HG03442 (cell line): ENCODE measurements at regions not wholly inside any gene's neighbourhood (a gene's known extent, or its start where the extent isn't known, plus 50 kb on each side); places are given as distances from the start of the nearest gene placed in this dataset.
"Not testable (repeated sequence)": the region's sequence is repeated elsewhere in the genome, so short reads cannot be mapped to it uniquely, and the experiment has no call there.

ENCODE experiments used
- ATAC-seq: cut with Tn5 transposase; IDR thresholded peaks from one replicate; pipeline ENCODE4 v1.9.1; 2021; ENCODE audit warnings: mild to moderate bottlenecking, moderate library complexity; ENCODE audit not compliant: unreplicated experiment

DNA sequence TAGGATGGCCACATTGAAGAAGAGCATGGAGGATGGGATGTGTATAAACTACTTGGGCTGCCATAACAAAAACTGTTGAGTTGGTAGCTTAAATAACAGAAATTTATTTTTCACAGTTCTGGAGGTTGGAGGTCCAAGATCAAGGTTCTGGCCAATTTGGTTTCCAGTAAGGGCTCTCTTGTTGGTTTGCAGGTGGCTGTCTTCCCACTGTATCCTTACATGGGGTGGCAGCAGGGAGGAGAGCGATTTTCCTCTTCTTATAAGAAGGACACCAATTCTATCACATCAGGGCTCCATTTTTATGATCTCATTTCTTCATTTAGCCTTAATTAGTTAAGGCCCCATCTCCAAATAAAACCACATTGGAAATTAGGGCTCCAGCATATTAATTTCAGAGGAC is 465.7 kb downstream of the GADD45G start:
- ATAC-seq = no peak

DNA sequence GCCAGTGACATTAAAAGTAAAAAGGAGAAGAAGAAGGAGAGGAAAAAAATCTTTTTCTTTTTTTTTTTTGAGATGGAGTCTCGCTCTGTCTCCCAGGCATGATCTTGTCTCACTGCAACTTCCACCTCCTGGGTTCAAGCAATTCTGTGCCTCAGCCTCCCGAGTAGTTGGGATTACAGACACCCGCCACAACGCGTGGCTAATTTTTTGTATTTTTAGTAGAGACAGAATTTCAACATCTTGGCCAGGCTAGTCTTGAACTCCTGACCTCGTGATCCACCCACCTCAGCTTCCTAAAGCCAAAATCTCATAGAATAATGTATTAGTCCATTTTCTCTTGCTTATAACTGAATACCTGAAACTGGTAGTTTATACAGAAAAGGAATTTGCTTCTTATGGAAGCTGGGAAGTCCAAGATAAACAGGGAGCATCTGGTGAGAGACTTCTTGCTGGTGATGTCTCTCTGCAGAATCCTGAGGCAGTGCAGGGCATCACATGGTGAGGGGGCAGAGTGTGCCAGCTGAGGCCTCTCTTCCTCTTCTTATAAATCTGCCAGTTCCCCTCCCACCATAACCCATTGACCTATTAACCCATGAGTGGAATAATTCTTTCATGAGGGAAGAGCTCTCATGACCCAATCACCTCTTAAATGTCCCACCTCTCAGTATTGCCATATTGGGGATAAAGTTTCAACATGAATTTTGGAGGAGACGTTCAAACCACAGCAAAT is 466.3 kb downstream of the GADD45G start:
- ATAC-seq = no peak

DNA sequence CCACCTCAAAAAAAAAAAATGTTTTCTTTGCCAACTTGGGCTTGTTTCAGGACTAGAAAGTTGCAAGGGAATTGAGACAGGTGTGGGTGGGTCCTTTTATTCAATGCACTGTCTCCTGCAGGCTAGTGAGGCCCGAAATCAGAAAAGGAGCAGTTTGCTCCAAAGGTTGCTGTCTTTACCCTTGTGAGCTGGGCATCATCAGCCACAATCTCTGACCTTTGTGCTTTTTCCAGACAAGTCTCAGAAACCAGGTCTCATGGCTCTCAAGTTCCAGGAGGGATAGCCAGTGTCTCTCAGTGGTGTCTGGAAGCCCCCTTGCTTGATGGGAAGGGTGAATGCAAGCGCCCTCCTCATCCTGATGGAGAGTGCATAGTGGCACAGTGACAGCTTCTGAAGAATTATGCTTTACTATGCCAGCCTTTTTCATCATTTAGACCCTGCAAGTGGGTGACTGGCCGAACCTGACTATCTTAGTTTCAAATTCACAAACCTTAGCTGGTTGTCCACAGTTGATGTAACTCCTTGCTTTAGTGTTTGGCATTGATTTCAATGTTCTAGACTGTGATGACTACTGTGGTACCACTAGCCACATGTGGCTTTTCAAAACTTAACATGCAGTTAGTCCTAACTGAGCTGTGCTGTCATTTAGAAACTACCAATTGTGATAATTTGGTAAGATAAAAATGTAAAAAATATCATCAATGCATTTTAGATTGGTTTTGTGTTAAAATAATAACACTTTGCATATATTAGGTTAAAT is 468.6 kb downstream of the GADD45G start:
- ATAC-seq = no peak

DNA sequence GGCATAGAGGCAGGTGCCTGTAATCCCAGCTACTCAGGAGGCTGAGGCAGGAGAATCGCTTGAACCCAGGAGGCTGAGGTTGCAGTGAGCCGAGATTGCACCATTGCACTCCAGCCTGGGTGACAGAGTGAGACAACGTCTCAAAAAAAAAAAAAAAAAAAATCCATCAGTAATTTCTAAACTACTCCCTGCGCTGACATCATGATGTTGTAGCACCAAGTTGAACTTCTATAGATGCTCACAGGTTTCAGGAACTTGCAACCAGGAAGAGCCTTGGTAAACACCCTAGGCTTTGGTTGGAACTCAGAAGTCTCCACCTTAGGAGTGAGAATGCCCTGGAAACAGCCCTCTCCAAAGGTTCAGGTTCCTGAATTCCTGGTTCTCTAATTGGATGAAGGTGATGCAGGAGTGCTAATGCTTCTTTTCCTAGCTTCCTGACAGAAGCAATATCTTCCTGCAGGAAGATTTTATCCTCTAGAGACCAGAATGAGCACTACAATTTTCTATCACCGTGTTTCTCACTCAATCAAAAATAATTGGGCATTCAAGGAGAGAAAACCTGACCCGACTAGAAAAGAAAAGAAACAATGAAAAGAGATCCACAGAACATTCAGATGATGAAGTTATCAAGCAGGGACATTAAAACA is 469.6 kb downstream of the GADD45G start:
- no peak for ATAC-seq

DNA sequence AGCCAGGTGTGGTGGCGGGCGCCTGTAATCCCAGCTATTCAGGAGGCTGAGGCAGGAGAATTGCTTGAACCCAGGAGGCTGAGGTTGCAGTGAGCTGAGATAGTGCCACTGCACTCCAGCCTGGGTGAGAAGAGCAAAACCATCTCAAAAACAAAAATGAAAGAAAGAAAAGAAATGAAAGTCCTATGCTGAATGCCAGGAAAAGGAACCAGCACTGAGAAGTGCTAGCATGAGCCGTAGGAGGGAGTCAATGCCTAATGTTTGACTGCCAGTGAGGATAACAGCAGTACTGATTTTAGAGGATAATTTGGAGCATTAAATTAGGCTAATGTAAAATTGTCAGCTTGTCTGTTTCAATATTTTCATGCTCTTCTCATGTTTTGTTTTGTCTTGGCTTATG is 472.8 kb downstream of the GADD45G start:
- not testable (repeated sequence) for ATAC-seq

DNA sequence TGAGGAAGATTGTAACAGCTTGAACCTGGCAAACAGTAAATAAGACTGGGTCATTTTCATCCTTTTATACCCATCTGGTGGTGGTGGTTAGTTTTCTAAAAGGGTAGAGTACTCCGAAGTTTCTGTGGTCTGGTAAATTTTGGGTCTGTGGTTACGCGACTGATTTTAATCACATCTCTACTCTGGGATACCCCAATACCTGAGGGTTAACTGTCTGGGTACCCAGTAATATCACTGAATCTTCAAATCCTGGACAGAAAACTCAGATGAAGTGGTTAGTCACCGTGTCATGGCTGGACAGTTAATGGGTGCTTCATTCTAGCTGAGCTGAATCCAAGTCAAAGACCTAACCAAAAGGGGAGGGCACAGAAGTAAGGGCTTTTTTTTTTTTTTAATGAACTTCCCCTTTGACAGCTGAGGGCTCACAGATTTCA is 474.2 kb downstream of the GADD45G start:
- ATAC-seq = no peak

DNA sequence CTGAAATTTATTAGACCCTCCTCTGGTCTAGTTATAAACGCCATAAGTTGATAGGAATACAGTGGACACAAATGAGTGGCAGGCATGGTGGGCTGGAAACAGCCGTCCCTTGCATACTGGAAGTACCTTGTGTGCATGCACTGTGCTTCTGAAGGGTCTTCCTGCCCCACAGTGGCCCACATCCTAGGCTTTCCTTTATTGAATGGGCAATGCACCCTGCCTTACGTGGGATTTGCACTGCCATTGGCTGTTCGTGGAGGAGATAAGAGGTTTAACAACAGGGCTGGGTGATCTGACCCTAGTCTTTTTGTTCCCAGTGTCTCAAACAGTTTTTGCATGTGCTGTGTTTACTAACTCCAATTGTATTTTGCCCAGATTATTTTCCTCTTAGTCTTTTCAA is 480.8 kb downstream of the GADD45G start:
- no peak for ATAC-seq

DNA sequence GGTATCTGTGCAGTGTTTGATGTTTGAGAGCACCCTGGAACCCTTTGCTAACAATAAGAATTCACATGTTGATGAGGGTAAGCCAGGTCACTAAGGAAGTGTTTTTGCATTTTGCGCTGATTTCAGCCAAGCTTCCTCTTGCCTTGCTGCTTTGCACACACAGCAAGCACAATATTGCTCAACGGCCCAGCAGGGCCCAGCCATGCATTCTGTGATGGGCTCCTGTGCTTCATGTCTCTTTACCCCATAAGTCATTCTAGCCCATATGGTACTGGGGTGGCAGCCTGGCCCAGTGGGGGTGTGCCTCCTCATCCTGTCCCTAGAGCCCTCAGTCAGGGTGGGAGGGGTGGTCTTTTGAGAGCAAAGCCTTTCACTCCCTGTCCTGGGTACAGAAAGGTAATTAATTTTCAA is 481.3 kb downstream of the GADD45G start:
- no peak for ATAC-seq

DNA sequence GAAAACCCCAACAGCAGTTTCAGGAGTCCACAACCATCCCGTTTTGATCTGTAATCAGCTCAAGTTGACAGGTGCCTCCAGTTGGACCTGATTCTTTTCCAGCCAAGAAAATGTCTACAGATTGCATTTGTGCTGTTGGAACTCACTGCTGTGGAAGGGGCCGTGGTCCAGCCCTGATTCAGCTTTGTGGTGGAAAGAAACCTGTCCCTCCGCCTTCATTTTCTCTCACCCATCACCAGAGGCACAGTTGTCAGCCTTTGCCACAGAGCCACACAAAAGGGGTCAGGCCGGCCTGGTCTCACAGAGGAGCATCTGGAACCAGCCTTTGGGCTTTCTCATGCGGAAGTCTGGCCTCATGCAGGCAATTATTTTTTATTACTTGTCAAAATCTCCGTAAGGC is 483.6 kb downstream of the GADD45G start:
- no peak for ATAC-seq

DNA sequence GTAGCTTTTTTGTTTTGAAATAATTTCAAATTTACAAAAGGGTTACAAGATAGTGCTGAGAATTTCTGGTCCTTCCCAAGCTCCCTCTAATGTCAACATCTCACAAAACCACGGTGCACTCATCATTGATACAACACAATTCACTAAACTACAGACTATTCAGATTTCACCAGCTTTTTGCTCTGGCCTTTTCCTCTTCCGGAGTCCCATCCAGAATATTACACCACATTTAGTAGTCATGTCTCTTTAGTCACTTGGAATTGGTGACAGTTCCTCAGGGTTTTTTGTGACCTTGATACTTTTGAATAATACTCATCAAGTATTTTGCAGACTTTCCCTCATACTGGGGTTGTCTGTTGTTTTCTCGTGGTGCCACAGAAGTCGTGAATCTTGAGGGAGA is 484.0 kb downstream of the GADD45G start:
- no peak for ATAC-seq

DNA sequence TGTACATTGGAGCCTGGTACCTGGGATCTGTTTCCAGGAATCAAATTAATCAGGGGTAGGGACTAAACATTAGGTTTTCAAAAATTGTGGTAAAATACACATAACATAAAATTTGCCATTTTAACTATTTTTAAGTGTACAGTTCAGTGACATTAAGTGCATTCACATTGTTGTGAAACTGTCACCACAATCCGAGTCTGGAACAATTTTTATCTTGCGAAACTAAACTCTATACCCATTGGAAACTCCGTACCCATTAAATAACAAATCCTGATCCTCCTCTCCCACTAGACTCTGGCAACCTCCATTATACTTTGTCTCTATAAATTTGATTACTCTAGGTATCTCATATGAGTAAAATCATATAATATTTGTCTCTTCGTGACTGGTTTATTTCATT is 486.2 kb downstream of the GADD45G start:
- no peak for ATAC-seq

DNA sequence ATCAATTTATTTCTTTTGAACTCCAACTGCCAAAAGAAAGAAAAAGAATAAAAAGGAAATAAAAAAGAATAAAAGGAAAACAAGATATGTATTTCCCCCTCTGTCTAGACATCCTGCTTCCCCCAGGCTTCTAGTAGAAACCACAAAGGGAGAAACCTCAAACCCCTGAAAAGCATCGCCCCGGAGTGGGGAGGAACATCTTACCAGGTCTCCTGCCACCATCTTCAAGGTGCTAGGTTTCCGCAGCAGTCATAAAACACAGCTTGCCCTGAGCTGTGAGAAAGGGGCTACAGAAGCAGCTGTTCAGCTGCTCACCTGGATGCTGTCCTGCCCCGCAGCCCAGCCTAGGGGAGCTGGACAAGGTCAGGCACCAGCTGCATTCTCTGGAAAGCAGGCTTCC is 487.7 kb downstream of the GADD45G start:
- no peak for ATAC-seq

DNA sequence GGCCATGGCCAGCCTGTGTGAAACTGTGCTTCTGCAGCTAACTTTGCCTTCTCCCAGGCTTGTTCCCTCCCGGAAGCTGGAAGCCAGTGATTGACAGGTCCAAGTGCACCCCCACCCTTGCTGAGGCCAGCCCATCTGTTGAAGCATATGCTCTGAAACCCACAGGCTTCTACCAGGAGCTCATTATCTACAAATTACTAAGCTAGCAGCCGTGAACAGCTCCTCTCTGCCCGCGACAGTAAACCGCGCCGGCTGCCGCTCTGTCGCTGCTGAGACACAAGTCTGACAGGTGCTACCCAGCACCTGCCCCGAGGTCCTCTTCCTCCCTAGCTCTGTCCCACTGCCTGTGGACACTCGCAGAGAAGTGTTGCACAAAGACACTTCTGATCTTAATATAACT is 490.9 kb downstream of the GADD45G start:
- no peak for ATAC-seq

DNA sequence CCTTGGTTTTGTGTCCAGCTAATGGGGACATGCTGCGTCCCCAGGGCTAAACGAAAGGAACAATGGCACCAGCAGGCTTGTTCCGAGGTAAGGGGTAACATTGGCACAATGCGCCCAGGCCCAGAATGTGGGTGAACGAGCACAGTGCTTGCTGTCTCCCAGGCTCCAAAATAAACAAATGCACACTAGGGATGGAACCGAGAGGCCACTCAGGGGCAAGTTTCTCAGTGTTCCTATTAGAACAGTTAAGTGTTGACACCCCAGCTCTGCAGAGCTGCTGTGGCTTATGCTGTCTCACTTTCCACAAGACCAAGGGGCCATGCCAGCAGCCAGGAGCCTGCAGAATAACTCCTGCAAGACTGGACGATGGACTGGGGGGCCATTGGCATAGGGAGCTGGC is 492.4 kb downstream of the GADD45G start:
- no peak for ATAC-seq

DNA sequence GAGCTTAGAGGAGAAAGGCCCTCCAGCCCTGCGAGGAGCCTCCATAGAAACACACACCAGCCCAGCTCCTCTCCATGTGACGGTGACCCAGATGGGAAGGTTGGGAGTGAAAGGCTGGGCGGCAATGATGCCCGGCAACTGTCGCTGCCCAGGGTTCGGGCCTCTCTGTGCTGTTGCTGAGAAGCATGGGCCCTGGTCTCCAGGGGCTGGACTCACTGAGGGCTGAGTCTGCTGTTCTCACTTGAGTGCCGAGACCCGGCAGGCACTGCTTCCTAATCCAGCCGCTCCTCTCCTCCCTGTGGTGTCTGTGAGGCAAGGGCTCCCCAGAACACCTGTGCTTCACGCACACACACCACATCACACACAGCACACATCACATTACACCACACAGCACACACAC is 493.6 kb downstream of the GADD45G start:
- no peak for ATAC-seq

DNA sequence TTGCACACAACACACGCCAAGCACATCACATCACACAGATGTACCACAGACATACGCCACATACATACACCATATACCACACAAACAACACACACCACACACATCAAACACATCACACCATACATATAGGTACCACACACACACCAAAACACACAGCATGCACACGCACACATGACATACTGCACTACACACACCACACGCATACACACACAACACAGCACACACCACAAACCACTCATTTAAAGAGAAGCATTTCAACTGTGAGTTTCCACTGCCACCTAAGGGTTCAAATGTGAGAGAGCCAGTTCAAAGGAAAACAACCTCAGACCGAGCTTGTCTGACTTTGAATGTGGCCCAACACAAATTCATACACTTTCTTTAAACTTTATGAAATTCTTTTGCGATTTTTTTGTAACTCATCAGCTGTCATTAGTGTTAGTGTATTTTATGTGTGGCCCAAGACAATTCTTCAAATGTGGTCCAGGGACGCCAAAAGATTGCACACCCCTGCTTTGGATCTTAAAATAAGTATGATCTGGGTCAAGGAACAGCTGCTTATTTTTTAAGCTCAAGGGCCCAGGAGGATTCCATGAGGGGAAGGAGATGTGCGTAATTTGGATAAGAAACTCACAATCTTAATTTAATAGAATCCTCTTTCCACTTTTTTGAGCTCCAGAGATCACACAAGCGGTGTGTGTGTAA is 494.6 kb downstream of the GADD45G start:
- ATAC-seq = no peak

DNA sequence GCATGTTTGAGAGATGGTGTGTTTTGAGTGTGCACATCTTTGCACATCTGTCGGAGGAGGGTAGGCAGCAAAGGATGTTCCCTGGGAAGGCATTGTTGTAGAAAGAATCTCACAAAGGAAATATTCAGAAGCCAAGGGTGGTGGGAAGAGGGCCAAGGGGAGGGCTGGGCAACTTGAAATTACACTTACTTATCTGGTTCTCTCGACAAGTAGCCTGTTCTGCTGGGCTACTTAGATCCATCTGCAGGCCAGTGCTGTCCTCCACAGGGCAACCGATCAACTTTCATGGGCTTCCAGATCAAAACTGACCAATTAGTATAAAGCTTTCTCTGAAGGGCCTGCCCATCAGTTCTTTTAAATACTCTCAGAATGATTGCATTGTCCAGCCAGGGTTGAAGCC is 495.2 kb downstream of the GADD45G start:
- ATAC-seq = no peak

DNA sequence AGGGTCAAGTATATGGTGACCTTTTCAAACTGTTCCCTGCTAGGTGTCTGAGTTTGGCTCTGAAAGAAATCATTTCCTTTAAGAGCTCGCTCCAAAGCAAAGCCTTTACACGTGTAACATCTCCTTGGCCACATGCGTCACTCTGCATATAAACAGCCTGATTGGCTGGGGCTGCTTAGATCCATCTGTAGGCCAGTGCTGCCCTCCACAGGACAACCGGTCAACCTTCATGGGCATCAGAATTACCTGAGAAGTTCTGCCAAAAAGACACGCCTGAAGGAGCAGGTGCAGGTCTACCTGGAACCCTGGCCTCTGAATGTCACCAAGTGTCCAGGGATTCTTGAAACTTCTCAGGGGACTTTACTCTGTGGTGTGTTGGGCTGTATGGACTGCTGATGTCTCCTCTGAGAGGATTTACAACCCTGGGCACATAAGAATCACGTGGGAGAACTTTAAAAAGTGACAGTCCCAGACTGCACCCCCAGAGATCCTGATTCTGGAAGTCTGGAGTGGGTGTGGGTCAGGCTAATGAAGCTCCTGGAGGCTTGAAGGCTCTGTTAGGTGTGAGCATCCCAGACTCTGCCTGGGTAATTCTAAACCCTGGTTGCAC is 497.6 kb downstream of the GADD45G start:
- ATAC-seq = peak; percentile 86

DNA sequence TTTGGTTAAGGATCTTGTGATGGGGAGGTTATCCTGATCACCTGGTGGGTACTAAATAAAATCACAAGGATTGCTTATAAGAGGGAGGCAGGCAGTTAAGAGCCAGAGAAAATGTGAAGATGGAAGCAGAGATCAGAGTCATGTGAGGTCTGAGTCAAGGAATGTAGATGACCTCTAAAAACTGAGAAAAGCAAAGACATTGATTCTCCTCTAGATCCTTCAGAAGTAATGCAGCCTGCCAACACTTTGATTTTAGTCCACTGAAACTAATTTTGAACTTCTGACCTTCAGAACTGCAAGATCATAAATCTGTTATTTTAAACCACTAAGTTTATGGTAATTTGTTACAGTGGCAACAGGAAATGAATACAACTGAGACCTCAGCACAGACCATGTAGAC is 499.0 kb downstream of the GADD45G start:
- ATAC-seq = no peak

DNA sequence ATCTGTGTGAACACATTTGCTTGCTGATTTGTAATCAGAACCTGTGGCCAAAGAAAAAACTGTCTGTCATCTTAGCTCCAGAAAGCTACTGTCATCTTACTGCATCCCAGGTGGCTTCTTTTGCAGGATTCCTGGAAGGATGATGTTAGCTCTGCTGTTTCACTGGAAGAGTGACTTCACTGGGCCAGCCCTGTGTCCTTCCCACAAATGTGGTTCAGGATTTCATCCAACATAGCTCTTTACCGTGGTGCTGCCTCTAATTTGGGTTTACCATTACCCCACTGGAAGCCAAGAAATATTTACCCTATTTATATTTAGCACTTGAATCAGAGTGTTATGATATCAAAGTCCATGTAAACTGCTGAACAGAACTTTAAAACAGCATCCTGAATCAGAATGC is 501.0 kb downstream of the GADD45G start:
- ATAC-seq = no peak
